Activated T-helper 9 cell treated with anti-CD3 and anti-CD28 coated beads, Interleukin-2, amount 50 U/mL, for 16 hours (primary cell): ENCODE measurements at regions not wholly inside any gene's neighbourhood (a gene's known extent, or its start where the extent isn't known, plus 50 kb on each side); places are given as distances from the start of the nearest gene placed in this dataset.
"Not testable (repeated sequence)": the region's sequence is repeated elsewhere in the genome, so short reads cannot be mapped to it uniquely, and the experiment has no call there.

Experiments used
- DNase-seq: peaks from one replicate; pipeline ENCODE4 v3.0.0-alpha.2; 2020; ENCODE audit warnings: low read depth

DNA sequence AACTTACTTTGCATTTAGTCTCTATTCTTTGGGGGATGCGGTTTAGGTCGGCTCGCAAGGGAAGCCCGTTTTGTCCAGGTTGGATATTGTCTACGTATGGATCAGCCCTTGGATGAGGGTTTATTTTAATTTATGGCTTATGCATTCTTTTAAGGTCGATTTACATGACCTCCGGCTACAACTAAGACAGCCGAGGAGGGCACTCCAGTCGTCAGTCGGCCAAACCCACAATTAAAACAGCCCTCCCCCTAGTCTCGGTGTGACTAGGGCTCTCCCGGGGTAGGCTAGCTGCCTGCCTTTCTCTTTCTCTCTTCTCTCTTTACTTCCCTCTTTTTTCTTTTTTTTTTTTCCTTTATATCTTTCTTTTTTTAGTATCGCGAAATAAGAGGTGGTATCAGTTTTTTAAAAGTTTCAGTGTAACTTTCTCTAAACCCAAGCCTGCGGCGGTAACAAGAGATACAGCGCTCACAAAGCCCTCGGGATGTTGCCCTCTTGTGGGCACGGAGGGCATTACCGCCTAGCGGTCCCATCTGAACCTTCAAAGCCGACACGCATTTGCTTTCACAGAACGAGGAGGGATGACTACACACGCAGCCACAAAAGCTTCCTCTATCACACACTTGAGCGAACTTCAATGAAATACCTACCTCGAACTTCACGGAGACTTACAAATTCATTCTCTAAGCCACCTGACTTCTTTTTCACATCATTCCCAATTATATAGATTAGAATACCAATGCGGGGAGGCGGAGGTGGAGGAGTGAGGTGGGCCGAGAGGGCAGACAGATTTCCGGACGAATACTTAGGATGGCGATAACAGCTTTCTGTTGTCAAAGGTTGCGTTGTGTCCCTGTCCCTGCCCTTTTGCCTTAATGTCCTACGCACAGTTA lies 132.3 kb upstream of the C11orf58 start:
- peak; percentile 65 for DNase-seq

DNA sequence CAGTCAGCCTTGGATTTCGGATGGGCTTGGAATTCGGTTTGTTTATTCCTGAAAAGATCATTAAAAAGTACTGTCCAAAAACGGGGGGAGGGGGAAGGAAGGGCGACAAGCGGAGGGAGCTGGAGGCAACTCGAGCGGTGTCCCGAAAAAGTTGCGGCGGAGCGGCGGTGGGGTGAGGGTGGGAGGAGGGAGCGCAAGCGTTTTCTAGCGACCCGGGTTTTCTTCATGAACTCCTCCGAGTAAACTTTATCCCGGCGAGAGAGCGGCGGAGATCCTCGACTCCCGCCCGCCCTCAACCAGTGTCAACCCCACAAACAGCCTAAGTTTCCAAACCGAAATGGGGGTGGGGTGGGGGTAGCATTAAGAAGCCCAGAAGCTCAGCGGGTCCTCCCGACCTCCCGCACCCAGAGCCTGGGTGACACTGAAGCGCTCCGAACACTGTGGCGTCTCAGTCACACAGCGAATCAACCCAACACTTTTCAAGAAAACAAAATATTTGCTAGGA lies 133.0 kb upstream of the C11orf58 start:
- no peak for DNase-seq

DNA sequence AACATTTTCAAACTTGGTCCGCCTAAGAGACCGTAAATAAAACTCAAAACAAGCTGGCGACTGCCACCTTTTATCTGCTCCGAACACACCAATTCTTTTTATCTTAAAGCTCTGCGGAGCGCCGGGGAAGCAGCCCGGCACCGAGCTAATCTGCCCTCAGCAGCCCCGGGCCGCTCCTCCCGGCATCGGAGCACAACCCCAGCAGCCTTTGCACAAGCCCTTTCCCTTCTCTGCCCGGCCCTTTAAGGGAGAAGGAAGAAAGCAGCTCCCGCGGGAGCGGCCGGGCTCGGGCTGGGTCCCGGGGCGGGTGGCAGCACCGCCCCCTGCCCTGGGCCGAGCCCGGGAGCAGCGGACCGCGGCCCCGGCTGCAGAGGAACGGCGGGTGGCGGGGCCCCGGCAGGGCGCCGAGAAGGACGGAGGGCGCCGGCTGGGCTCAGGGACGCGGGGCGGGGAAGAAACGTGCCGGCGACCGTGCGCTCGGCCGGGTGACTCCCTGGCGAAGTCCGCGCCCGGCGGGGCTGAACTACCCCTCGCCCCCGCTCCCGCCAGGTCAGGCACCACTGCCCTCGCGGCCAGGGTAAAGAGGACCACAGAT lies 133.6 kb upstream of the C11orf58 start:
- no peak for DNase-seq

DNA sequence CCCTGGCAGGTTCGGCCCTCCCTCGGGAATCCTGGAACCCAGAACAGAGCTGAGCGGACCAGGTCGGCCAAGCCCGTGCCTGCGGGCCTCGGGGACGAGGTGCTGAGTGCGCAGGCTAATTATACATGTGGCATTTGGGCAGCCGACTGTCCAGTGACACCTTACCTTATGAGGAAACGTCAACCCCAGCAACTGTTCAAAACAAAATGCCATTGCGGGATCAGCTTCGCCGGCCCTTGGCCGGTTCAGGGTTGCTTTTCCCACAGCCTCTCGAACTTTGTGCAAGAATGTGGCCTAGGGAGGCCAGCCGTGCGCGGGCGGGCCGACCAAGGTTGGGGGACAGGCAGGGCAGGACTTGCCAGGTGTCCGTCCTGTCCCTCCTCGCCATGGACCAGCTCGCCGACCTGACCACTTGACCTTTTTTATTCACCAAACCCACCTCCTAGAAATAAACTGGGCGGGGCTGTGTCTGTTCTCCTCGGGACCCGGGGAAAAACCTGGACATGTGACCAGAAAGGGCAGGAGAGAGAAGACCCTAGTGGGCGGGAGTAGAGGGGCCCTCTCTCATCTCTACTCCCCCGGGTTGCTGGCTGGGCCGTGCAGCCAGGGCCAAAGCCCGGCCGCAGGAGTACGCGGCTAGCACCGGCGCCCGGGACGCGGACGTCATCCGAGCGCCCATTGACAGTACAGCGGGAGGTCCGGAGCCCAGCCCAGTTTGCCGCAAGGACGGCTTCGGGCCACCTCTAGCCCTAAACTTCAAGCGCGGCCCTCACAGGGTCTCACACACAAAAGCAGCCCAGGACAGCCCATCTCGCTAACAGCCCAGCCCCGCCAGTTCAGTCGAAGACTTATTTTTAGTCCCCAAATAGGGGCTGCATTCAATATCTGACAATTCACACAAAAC lies 134.3 kb upstream of the C11orf58 start:
- no peak for DNase-seq

DNA sequence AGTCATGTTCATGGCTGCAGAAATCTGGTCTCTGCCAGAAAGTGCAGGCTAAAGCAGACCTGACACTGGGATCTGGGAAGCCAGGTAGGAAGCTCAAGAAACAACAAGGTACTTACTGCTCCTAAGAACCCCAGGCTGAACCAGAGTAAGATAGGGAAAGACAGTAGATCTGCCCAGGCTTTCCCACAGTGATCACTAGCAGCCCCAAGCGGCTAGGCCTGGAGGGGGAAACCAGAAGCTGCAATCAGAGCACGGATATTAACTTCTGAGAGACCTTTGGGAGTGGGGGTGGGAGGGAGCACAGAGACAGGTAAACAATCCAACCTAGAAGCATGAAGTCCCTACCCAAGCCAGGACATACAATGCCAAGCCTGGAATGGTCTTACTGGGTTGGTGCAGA lies 135.2 kb upstream of the C11orf58 start:
- DNase-seq, result no peak

DNA sequence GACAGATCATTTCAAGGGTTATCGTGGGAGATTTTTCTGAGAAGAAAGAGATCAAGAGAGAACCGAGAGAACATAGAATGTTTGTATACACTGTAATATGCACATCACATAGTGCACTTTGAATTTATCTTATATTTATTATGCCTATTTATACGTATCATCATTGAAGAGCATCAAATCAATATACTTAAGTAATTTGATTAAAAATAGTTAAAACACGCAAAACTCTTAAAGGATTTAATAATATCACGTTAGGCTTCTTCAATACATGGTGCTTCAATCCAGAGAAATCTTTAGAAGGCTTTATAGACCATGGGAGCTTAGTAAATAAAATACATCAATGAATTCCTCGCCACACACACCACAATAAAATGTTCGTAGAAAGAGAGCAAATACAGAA lies 139.5 kb upstream of the C11orf58 start:
- no peak for DNase-seq

DNA sequence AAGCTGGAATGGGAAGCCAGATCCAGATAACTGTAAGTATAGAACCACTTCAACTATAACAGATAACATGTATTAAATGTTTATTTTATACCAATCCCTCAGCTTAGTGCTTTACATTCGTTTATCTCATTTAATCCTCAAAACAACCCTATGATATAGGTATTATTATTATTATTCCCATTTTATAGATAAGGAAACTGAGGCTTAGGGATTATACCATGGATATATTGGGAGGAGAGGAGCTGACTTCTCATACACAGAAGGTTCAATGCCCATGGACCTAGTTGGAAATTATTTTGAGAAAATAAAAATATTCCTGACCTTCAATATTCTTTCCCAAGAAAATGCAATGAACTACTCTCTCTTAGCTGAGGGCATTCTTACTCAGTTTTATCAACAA lies 140.4 kb upstream of the C11orf58 start:
- no peak for DNase-seq

DNA sequence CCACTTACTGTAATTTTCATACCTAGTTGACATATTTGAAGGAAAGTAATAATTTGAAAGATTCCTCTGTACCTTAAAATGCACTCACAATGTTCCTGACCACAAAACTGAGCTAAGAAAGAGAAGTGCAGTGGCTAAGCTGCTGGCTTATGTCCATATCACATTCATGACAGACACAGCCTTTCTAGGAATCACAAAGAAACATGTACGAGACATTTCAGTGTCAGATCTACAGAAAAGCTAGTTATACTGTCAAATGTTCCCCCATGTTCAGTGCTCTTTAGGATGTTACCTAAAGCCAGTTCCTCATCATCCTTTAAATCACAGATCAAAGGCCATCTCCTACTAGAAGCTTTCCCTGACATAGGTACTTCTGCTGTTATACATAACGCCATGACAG lies 142.2 kb upstream of the C11orf58 start:
- no peak for DNase-seq

DNA sequence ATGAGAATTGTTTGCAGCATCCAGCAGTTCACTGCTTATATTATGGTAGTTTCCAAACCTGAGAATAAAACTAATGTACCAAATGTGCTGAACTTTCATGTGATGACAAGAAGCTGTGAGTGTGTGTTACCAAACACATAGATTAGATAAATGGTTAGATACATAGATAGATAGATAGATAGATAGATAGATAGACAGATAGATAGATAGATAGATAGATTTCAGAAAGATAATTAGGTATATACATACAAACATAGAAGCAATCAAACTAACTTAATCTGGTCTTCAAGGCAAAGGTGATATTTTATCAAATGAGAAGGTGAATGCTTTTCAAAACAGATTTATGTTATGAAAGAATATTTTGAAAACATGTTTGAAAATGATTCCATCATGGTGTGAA lies 147.3 kb upstream of the C11orf58 start:
- DNase-seq, result no peak

DNA sequence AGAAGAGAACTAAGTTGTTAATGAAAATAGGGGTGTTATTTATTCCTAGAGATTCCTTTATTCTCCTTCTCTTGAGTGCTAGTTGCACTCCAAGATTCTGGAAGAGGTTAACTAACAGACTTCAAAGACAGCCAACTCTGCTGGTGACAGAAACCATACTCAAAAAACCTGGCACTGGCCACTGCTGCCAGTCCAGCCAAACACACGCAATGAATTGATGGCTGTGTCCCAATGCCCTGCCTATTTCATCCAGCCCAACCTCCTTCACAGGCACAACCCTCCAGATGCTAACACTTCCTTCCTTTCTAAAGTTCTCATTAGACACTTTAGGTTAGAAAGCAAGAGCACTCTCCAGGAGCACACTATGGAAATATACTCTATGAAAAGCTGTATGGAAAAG lies 150.8 kb upstream of the C11orf58 start:
- DNase-seq, result no peak

DNA sequence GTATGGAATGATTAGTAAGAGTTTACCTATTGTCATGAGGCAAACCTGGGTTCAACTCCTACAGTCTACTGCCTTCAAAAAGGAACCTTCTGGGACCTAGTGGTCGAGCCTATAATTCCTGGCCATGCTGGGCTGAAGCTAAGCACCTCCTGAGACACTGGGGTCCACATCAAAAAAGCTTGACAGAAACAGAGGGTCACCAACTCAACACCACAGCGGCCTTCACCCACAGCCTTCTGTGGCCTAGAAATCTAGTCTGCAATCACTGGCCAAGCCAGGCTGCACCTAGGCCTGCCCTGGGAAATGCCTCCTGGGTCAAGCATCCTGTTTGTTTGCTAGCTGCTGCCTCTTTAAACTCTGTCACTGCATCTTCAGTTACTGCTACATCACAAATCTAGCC lies 153.9 kb upstream of the C11orf58 start:
- no peak for DNase-seq

DNA sequence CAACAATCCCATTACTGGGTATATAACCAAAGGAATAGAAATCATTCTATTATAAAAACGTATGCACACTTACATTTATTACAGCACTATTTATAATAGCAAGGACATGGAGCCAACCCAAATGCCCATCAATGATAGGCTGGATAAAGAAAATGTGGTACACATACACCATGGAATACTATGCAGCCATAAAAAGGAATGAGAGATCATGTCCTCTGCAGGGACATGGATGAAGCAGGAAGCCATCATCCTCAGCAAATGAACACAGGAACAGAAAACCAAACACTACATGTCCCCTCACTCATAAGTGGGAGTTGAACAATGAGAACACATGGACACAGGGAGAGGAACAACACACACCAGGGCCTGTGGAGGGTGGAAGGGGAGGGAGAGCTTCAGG lies 157.4 kb upstream of the C11orf58 start:
- DNase-seq, result not testable (repeated sequence)

DNA sequence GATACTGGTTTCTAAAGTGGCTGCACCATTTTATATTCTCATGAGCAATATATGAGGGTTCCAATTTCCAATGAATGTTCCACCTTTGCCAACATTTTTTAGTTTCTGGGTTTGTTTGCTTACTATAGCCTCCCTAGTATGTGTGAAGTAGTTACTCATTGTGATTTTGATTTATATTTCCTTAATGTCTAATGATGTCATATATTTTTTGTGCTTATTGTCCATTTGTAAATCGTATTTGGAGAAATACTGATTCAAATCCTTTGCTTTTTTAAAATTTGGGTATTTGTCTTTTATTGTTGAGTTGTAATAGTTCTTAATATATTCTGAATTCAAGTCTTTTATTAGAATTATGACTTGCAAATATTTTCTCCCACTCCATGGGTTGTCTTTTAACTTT lies 161.0 kb upstream of the C11orf58 start:
- DNase-seq, result no peak

DNA sequence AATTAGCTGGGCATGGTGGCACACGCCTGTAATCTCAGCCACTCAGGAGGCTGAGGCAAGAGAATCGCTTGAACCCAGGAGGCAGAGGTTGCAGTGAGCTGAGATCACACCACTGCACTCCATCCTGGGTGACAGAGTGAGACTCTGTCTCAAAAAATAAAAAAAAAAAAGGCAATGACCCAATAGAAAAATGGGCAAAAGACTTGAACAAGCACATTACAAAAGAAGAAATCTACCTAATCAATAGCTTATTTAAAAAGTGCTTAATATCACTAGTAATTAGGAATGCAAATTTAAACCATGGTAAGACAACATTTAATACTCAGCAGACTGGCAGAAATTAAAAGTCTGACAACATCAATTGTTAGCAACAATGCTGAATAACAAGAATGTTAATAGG lies 163.6 kb upstream of the C11orf58 start:
- not testable (repeated sequence) for DNase-seq

DNA sequence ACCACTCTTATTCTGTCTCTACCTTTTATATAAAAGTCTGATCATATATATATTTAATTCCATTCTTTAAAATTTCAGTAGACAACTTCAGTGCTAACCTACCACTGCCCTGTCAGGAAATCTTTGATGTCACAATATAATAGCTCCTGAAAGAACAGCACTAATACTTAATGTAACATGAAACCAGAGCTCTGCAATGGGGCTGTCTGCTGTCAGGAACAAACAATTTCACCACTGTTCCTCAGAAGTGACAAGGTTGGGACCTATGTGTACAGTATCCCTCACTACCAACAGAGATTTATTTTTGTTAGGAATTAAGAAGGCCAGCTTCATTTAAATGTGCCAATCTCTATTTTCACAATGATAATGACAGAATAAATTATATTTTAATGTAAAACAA lies 165.5 kb upstream of the C11orf58 start:
- DNase-seq, result no peak

DNA sequence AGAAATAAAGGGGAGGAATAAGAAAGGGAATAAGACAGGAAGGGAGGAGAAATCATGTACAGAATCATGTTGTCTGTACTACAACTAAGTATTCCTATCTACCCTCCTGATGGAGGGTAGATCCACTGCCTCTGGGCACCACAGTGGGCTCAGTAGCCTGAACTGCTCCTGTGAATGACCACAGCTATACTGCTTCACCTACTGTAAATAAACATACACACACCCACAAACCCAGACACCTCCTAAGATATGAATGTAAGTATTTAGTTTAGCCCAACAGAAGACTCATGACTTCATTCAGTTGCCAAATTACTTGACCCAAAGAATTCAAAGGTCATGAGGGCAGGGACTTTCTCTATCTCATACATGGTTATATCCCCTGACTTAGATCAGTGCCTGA lies 177.3 kb upstream of the C11orf58 start:
- DNase-seq, result no peak

DNA sequence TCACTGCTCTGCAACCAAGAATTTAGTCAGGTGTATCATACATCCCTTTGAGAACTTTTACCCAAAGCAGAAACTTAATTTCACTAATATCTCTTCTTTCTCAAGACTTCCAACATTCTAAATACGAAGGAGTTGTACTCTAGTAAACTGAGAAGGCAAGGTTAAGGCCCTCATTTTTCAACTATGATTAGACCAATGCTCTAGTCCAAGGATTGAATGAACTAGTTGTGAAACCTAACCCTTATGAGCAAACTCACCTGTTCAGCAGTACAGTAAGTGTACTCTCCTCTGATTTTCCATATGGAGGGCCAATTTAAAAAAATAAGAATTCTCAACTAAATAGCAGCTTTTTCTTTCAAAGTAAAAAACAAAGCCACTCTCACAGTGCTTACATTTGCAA lies 180.0 kb upstream of the C11orf58 start:
- no peak for DNase-seq

DNA sequence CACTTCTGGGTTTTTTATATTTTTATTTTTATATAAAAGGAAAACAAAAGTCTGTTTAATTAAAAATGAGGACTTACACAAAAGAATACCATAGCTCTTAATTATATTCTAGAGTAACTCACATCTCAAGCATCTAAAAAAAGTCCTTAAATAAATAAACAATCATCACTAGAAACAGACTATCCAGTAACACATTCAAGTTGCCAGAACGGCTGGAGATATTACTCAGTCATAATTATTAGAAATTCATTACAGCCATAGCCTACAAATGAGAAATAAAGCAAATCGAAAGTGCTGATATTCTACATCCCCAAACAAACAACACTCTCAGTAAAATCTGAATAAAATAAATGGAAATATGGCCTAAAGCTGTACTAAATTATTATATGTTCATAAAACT lies 182.5 kb upstream of the C11orf58 start:
- DNase-seq, result no peak

DNA sequence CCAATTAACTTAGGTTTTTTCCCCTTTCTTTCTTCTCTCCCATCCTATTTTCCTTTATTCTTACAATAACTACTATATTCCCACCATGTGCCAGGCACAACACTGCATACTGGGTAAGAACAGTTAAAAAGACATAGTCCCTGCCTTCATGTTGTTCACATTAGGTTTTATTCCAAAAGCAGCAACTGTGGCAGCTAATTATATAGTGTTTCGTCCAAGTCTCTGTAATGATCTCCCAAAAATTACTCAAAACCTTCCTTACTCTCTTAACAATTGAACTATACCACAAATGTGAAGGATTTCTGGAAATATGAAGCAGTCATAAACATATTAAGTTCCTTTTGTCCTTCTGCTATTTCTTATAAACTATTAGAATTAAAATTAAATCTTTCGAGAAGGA lies 184.1 kb upstream of the C11orf58 start:
- no peak for DNase-seq

DNA sequence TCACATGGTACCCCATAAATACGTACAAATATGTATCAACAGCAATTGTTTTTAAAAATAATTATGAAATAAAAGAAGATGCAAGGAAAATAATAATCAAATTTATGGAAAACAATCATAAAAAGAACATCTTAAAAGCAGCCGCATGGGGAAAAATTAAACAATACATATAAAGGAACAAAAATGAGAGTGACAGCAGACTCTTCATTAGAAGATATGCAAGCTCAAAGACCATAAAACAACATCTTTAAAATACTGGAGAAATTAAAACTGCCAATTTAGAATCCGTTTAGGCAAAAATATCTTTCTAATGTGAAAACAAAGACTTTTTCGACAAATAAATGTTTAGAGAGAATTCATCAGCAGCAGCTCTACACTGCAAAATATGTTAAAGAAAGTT lies 190.6 kb upstream of the C11orf58 start:
- DNase-seq, result no peak

DNA sequence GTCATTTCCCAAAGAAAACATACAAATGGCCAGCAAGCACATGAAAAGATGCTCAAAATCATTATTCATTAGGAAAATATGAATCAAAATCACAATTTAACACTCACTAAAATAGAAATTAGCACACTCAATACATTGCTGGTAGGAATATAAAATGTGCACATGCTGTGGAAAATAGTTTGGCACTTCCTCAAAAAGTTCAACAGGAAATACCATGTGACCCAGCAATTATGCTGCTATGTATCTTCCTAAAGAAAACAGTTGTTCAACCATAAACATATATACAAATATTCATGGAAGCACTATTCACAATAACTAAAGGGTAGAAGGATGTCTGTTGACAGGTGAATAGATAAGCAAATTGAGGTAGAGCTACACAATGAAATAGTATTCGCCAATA lies 187.3 kb upstream of the SOX6 start:
- DNase-seq, result no peak

DNA sequence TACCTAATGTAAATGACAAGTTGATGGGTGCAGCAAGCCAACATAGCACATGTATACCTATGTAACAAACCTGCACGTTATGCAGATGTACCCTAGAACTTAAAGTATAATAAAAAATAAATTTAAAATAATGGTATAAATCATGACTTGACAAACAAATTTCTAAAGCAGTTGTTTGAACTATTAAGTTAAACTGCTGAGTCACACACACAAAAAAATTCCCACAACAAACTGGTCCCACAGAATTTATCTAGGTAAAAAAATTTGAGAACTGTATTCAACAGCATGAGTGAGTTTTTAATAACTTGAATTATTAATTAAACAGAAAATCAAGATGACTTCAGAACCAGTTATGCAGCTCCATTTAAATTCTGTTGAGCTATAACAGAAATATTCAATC lies 186.0 kb upstream of the SOX6 start:
- no peak for DNase-seq

DNA sequence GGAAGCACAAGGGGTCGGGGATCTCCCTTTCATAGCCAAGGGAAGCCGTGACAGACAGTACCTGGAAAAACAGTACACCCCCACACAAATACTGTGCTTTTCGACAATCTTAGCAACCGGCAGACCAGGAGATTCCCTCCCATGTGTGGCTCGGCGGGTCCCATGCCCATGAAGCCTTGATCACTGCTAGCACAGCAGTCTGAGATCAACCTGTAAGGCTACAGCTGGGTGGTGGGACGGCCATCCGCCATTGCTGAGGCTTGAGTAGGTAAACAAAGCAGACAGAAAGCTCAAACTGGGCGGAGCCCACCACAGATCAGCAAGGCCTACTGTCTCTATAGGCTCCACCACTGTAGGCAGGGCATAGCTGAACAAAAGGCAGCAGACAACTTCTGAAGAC lies 180.2 kb upstream of the SOX6 start:
- DNase-seq, result no peak
